Activated CD8-positive, alpha-beta T cell treated with anti-CD3 and anti-CD28 coated beads for 36 hours (primary cell): ENCODE measurements at regions not wholly inside any gene's neighbourhood (a gene's known extent, or its start where the extent isn't known, plus 50 kb on each side); places are given as distances from the start of the nearest gene placed in this dataset.

Experiments used
- ATAC-seq: fragments of 200-7000 bp; cut with Tn5 transposase; one replicate; pipeline ENCODE4 v1.10.0; 2021; ENCODE audit warnings: mild to moderate bottlenecking, moderate library complexity
- CTCF ChIA-PET: fragments of 350-600 bp; sonication (Branson Sonifier 250); formaldehyde crosslinking; loops from one replicate; lab custom pipeline; 2021; ENCODE audit warnings: antibody characterized with exemption; lab: Charles Lee
- POLR2A ChIA-PET: fragments of 350-600 bp; sonication (Branson Sonifier 250); formaldehyde crosslinking; loops from one replicate; lab custom pipeline; 2021; ENCODE audit warnings: antibody characterized with exemption; lab: Charles Lee
- DNase-seq: peaks from one replicate; pipeline ENCODE4 v3.0.0-alpha.2; 2020
- H3K27ac Mint-ChIP-seq: one replicate; pipeline ENCODE4 v1.8.0; 2021; ENCODE audit warnings: mild to moderate bottlenecking, mixed read lengths
- H3K27me3 Mint-ChIP-seq: one replicate; pipeline ENCODE4 v1.8.0; 2021; ENCODE audit warnings: mixed read lengths
- H3K36me3 Mint-ChIP-seq: one replicate; pipeline ENCODE4 v1.8.0; 2021; ENCODE audit warnings: low read depth, mixed read lengths
- H3K4me1 Mint-ChIP-seq: one replicate; pipeline ENCODE4 v1.8.0; 2021; ENCODE audit warnings: low read depth, mixed read lengths
- H3K4me3 Mint-ChIP-seq: one replicate; pipeline ENCODE4 v1.8.0; 2021; ENCODE audit warnings: mild to moderate bottlenecking, moderate library complexity, mixed read lengths
- H3K9me3 Mint-ChIP-seq: one replicate; pipeline ENCODE4 v1.8.0; 2021; ENCODE audit warnings: mixed read lengths
- CTCF ChIP-seq: fragments of 200-600 bp; IDR thresholded peaks from one replicate; pipeline ENCODE4 v1.8.0; 2022; ENCODE audit warnings: antibody characterized with exemption, mild to moderate bottlenecking
- intact Hi-C: fragments of 100-400 bp; cut with micrococcal nuclease; formaldehyde crosslinking; loops from one replicate; pipeline ENCODE4 v1.10.0; 2022

GRCh38 chr13:107641574-107641973 lies 573.8 kb downstream of the LIG4 start:
- H3K4me3 Mint-ChIP-seq: no peak overlapping the region
- H3K4me1 Mint-ChIP-seq: no peaks in the 10 kb centered on the region
- no peak for TF ChIP-seq CTCF
- intact Hi-C loops: no loop called here
- POLR2A ChIA-PET: no interaction called here
- ATAC-seq (no peak), DNase-seq (no peak)
- no peaks in the 10 kb centered on the region for H3K36me3 Mint-ChIP-seq
- CTCF ChIA-PET: no interaction called here
- no peaks in the 10 kb centered on the region for H3K9me3 Mint-ChIP-seq
- no peaks in the 10 kb centered on the region for H3K27me3 Mint-ChIP-seq
- no peak overlapping the region for H3K27ac Mint-ChIP-seq

DNA sequence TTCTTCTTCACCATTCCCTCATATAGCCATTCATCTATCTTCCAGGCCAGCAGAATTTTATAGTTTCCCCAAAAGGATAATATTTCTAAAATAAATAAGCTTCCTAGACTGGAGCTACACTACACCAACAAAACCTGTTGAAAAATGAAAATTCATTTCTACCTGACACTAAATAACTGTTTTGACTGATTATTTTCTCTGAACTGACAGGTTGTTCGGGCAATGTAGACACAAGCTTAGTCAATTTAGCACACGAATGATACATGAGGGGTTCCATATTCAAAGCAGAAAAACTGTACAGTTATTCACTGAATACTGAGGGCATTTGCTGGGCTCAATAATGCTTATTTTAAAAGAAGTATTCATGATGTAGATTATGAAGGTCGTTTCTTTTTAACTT lies 589.7 kb downstream of the LIG4 start:
- H3K36me3 Mint-ChIP-seq: no peaks in the 10 kb centered on the region
- no peak for TF ChIP-seq CTCF
- H3K4me1 Mint-ChIP-seq: no peaks in the 10 kb centered on the region
- intact Hi-C loops: no loop called here
- no peaks in the 10 kb centered on the region for H3K27me3 Mint-ChIP-seq
- no peaks in the 10 kb centered on the region for H3K9me3 Mint-ChIP-seq
- ATAC-seq (no peak), DNase-seq (no peak)
- no peak overlapping the region for H3K4me3 Mint-ChIP-seq
- POLR2A ChIA-PET: no interaction called here
- CTCF ChIA-PET: no interaction called here
- H3K27ac Mint-ChIP-seq: no peak overlapping the region

DNA sequence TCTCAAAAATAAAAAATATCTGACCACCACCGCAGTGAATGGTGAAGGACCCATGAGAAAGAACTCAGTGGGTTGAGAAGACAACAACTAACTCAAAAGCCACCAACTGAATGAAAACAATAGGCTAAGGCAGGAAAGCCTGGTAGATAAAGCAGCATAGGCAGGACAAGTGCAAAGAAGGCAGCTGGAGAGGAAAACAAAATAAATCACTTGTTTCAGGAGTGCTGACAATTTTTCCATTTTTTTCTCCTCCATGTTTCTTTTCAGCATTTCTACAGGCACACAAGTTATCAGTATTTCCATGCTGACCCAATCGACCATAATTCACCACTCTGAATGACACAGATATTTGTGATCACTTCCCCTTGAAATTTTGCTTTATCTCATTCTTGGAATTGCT lies 597.8 kb downstream of the LIG4 start:
- Mint-ChIP-seq H3K27ac (no peak overlapping the region), H3K4me1 (no peaks in the 10 kb centered on the region), H3K36me3 (no peaks in the 10 kb centered on the region), H3K27me3 (no peaks in the 10 kb centered on the region), H3K9me3 (no peaks in the 10 kb centered on the region), H3K4me3 (no peak overlapping the region)
- intact Hi-C loops: no loop called here
- CTCF ChIA-PET: no interaction called here
- ATAC-seq: no peak
- DNase-seq: no peak
- POLR2A ChIA-PET: no interaction called here
- TF ChIP-seq CTCF: no peak

GRCh38 chr13:107612376-107612775 lies 603.0 kb downstream of the LIG4 start:
- no peak for ATAC-seq
- Mint-ChIP-seq H3K36me3 (no peaks in the 10 kb centered on the region), H3K4me3 (no peak overlapping the region), H3K9me3 (peaks cover 2% of the 10 kb centered on the region), H3K4me1 (no peaks in the 10 kb centered on the region), H3K27ac (no peak overlapping the region), H3K27me3 (no peaks in the 10 kb centered on the region)
- intact Hi-C loops: no loop called here
- no peak for DNase-seq
- ChIA-PET POLR2A (no interaction called here), CTCF (no interaction called here)
- TF ChIP-seq CTCF: no peak

GRCh38 chr13:107608736-107609135 lies 606.6 kb downstream of the LIG4 start:
- ATAC-seq (no peak), DNase-seq (no peak)
- Mint-ChIP-seq H3K27ac (no peak overlapping the region), H3K36me3 (no peaks in the 10 kb centered on the region), H3K4me1 (no peaks in the 10 kb centered on the region), H3K9me3 (peaks cover 2% of the 10 kb centered on the region), H3K27me3 (no peaks in the 10 kb centered on the region), H3K4me3 (no peak overlapping the region)
- CTCF ChIA-PET: no interaction called here
- TF ChIP-seq CTCF: no peak
- intact Hi-C loops: no loop called here
- POLR2A ChIA-PET: no interaction called here
